ENCODE measurements at regions not wholly inside any gene's neighbourhood (a gene's known extent, or its start where the extent isn't known, plus 50 kb on each side); places are given as distances from the start of the nearest gene placed in this dataset.

DNA sequence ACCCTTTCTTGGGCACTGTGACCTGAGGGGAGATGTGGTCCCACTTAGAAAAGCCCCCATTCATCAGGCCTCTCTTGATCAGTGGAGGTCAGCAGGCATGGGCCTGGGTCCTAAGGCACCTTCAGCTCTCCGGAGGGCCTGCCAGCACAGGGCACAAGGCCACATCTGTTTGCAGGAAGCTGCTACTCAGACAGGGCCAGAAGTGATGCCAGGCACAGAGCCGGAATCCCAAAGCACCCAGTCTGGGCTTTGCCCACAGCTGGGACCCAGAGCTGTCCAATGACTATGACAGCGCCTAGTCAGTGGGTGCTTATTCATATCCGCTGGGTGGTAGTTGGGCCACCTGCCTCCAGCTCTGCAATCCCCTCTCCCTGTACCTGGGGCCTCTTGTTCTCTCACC lies 63.2 kb upstream of the ELN start:
- 92% methylated on average over 4 of the region's 4 CpGs for WGBS
- Histone ChIP-seq H3K27me3 (ENCODE audit: insufficient read depth, low read length) (no peaks in the 10 kb centered on the region), H3K9ac (ENCODE audit: low read depth, low read length) (no peak overlapping the region), H3K4me3 (ENCODE audit: low read length) (no peak overlapping the region), H3K27ac (ENCODE audit: low read depth, low read length) (no peak overlapping the region), H3K36me3 (ENCODE audit: insufficient read depth, low read length) (no peaks in the 10 kb centered on the region), H3K9me3 (ENCODE audit: insufficient read depth, low read depth, low read length) (peaks cover 17% of the 10 kb centered on the region; the same call in 1 of the 2 replicates), H3K4me1 (ENCODE audit: insufficient read depth, low read length) (no peaks in the 10 kb centered on the region)

DNA sequence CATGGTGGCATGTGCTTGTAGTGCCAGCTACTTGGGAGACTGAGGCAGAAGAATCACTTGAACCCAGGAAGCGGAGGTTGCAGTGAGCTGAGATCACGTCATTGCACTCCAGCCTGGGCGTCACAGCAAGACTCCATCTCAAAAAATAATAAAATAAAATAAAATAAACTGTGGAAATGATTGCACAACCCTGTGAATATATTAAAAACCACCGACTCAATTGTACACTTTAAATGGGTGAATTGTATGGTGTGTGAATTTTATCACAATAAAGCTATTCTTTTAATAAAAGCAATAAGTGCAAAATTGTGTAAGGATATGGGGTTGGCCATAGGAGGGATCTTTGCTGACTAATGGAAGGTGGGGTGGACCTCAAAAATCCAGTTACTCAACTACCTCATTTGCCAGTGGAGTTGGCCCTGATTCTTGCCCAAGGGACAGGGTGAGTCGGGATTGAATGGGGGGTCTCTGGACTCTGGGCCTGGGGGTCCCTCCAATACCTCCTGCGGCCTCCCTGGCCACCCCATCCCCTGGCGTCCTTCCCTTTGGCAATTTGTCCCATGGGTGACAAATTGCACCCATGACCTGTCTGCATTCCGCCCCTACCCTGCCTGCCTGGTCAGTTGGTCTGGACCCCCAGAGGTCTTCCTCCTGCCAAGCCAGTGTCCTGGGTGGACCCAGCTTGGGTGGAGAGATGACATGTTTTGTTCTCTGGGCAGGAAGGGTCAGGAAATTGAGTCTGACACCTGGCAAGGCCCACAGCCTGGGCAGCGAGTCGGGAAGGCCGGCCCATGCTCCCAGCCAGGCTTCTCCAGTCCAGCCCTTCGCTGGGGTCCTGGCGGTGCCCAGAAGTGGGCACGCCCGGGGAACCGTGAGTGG lies 61.7 kb upstream of the ELN start:
- no peaks in the 10 kb centered on the region for H3K4me1 ChIP-seq (ENCODE audit: insufficient read depth, low read length)
- no peak overlapping the region for H3K27ac ChIP-seq (ENCODE audit: low read depth, low read length)
- WGBS: 93% methylated on average over 14 of the region's 16 CpGs
- no peaks in the 10 kb centered on the region for H3K36me3 ChIP-seq (ENCODE audit: insufficient read depth, low read length)
- H3K9ac ChIP-seq (ENCODE audit: low read depth, low read length): no peak overlapping the region
- no peak overlapping the region for H3K4me3 ChIP-seq (ENCODE audit: low read length)
- H3K27me3 ChIP-seq (ENCODE audit: insufficient read depth, low read length): no peaks in the 10 kb centered on the region
- peaks cover 17% of the 10 kb centered on the region; the same call in 1 of the 2 replicates for H3K9me3 ChIP-seq (ENCODE audit: insufficient read depth, low read depth, low read length)

DNA sequence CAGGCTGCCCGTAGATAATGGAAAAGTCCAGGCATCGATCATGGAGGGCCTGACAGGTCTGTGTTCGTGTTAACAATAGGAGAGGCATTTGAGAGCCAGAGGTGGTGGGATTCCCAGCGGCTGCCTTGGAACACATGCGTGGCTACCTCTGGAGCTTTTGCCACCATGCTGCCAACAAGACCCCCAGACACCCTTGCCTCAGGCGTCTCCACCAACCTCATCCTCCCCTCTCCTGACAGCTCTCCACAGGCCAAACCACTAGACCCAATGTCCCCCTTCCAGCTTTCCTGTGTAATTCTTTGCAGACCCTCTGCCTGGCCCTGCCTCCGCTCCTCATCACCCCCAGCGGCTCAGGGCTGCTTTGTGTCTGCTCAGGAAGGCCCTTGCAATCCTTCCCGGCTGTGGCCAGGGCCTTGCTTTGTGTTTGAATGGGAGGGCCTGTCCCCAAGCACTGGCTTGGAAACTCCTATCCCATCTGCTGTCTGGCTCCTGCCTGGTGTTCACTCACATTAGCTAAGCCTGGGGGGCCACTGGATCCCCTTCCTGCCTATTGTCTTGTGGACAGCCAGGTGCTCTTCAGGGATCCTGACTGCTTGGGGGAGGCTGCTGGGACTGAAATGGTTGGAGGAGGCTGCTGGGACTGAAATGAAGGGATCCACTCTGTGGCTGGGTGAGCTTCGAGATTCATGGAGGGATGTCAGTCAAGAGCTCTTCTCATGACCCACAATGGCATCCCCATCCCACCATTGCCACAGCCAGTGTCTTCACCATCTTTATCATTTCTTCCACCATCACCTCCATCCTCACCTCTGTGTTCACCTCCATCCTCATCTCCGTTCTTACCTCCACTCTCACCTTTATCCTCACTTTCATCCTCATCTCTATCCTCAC lies 60.8 kb upstream of the ELN start:
- Histone ChIP-seq H3K9me3 (ENCODE audit: insufficient read depth, low read depth, low read length) (peaks cover 17% of the 10 kb centered on the region; the same call in 1 of the 2 replicates), H3K27ac (ENCODE audit: low read depth, low read length) (no peak overlapping the region), H3K4me1 (ENCODE audit: insufficient read depth, low read length) (no peaks in the 10 kb centered on the region), H3K36me3 (ENCODE audit: insufficient read depth, low read length) (no peaks in the 10 kb centered on the region), H3K4me3 (ENCODE audit: low read length) (no peak overlapping the region), H3K27me3 (ENCODE audit: insufficient read depth, low read length) (no peaks in the 10 kb centered on the region), H3K9ac (ENCODE audit: low read depth, low read length) (no peak overlapping the region)
- 75% methylated on average over 11 of the region's 11 CpGs for WGBS

- no peaks in the 10 kb centered on the region for H3K36me3 ChIP-seq (ENCODE audit: insufficient read depth, low read length)
- 97% methylated on average over 2 of the region's 2 CpGs for WGBS
- H3K27me3 ChIP-seq (ENCODE audit: insufficient read depth, low read length): no peaks in the 10 kb centered on the region
- H3K4me1 ChIP-seq (ENCODE audit: insufficient read depth, low read length): no peaks in the 10 kb centered on the region
- H3K9me3 ChIP-seq (ENCODE audit: insufficient read depth, low read depth, low read length): peaks cover 14% of the 10 kb centered on the region; the same call in 1 of the 2 replicates
- no peak overlapping the region for H3K4me3 ChIP-seq (ENCODE audit: low read length)
- H3K9ac ChIP-seq (ENCODE audit: low read depth, low read length): no peak overlapping the region
- H3K27ac ChIP-seq (ENCODE audit: low read depth, low read length): no peak overlapping the region
Observed at GRCh38 chr7:73967832-73968290, 60.1 kb upstream of the ELN start.

DNA sequence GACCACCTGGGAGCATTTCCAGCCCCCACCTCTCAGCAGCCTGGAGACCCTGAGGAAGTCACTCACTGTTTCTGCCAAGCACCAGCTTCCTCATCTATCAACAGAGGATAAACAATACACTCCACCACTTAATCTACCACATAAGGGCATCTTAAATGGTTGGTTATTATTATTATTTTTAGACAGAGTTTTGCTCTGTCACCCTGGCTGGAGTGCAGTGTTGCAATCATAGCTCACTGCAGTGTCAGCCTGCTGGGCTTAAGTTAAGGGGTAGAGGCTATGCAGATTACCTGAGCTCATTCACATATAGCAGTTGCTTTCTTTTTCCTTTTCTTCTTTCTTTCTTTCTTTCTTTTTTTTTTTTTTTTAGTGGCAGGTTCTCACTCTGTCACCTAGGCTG lies 59.5 kb upstream of the ELN start:
- Histone ChIP-seq H3K9ac (ENCODE audit: low read depth, low read length) (no peak overlapping the region), H3K9me3 (ENCODE audit: insufficient read depth, low read depth, low read length) (peaks cover 8% of the 10 kb centered on the region; the same call in 1 of the 2 replicates), H3K36me3 (ENCODE audit: insufficient read depth, low read length) (no peaks in the 10 kb centered on the region), H3K27me3 (ENCODE audit: insufficient read depth, low read length) (no peaks in the 10 kb centered on the region), H3K27ac (ENCODE audit: low read depth, low read length) (no peak overlapping the region), H3K4me1 (ENCODE audit: insufficient read depth, low read length) (no peaks in the 10 kb centered on the region), H3K4me3 (ENCODE audit: low read length) (no peak overlapping the region)

DNA sequence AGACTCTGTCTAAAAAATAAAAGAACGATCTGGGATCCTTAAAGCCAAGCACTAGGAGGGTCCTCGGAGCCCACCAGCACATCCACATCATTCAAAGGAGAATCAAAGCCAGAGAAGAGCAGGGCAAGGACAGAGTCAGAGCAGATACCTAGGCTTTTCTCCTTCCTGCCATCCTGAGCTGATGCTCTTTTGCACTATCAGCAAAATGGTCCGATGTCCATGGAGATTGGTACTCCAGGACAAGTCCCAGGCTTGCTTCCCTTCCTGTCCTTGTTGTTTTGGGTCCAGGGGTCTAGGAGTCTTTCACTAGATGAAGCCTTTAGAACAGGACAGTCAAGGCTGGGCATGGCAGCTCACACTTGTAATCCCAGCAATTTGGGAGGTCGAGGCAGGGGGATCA lies 58.0 kb upstream of the ELN start:
- H3K4me3 ChIP-seq (ENCODE audit: low read length): no peak overlapping the region
- H3K9me3 ChIP-seq (ENCODE audit: insufficient read depth, low read depth, low read length): no peaks in the 10 kb centered on the region
- H3K27ac ChIP-seq (ENCODE audit: low read depth, low read length): no peak overlapping the region
- no peaks in the 10 kb centered on the region for H3K4me1 ChIP-seq (ENCODE audit: insufficient read depth, low read length)
- H3K9ac ChIP-seq (ENCODE audit: low read depth, low read length): no peak overlapping the region
- WGBS: 94% methylated on average over 4 of the region's 4 CpGs
- H3K36me3 ChIP-seq (ENCODE audit: insufficient read depth, low read length): no peaks in the 10 kb centered on the region
- H3K27me3 ChIP-seq (ENCODE audit: insufficient read depth, low read length): no peaks in the 10 kb centered on the region

DNA sequence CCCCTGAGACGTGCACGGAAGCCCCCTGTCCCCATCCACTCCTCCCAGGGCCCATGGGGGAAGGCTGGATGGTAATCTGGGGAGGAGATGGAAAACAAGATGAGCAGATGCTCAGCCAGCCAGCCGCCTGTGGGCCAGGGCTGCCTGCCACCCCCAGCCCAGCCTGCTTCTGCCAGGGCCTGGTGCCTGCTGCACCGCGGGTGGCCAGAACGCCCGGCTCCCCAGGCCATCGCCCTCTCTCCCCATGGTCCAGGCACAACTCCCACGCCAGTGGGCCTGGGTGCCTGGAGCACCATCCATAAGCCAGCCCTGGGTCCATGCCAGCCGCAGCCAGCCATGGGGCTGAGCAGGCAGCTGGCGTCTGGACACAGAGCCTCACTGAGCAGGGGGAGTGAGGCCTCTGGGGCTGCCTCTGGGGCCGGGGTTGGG lies 57.2 kb upstream of the ELN start:
- WGBS: 93% methylated on average over 10 of the region's 12 CpGs
- Histone ChIP-seq H3K9ac (ENCODE audit: low read depth, low read length) (no peak overlapping the region), H3K4me1 (ENCODE audit: insufficient read depth, low read length) (no peaks in the 10 kb centered on the region), H3K36me3 (ENCODE audit: insufficient read depth, low read length) (no peaks in the 10 kb centered on the region), H3K9me3 (ENCODE audit: insufficient read depth, low read depth, low read length) (no peaks in the 10 kb centered on the region), H3K4me3 (ENCODE audit: low read length) (no peak overlapping the region), H3K27me3 (ENCODE audit: insufficient read depth, low read length) (no peaks in the 10 kb centered on the region), H3K27ac (ENCODE audit: low read depth, low read length) (no peak overlapping the region)

DNA sequence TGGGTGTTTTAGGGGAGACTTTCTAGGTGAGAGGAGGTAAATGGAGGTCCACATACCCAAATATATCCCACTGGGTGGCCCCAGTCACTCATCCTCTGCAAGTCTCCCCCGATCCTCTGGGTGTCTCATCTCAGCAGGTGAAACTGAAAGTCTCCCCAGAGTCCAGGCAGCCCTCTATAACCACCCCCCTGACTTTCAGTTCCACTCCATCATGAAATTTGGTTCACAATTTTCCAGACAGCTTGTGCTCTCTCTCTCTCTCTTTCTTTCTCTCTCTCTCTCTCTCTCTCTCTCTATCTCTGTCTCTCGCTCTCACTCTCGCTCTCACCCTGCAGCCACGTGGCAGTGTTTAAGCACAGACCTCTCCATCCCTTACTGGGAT lies 56.7 kb upstream of the ELN start:
- 79% methylated on average over 4 of the region's 4 CpGs for WGBS
- Histone ChIP-seq H3K36me3 (ENCODE audit: insufficient read depth, low read length) (no peaks in the 10 kb centered on the region), H3K27ac (ENCODE audit: low read depth, low read length) (no peak overlapping the region), H3K4me3 (ENCODE audit: low read length) (no peak overlapping the region), H3K9me3 (ENCODE audit: insufficient read depth, low read depth, low read length) (no peaks in the 10 kb centered on the region), H3K27me3 (ENCODE audit: insufficient read depth, low read length) (no peaks in the 10 kb centered on the region), H3K4me1 (ENCODE audit: insufficient read depth, low read length) (no peaks in the 10 kb centered on the region), H3K9ac (ENCODE audit: low read depth, low read length) (no peak overlapping the region)

GRCh38 chr7:73971704-73972341 lies 56.1 kb upstream of the ELN start:
- H3K4me3 ChIP-seq (ENCODE audit: low read length): no peak overlapping the region
- WGBS: 76% methylated on average over 13 of the region's 13 CpGs
- no peaks in the 10 kb centered on the region for H3K4me1 ChIP-seq (ENCODE audit: insufficient read depth, low read length)
- H3K9ac ChIP-seq (ENCODE audit: low read depth, low read length): no peak overlapping the region
- H3K27ac ChIP-seq (ENCODE audit: low read depth, low read length): no peak overlapping the region
- H3K27me3 ChIP-seq (ENCODE audit: insufficient read depth, low read length): no peaks in the 10 kb centered on the region
- H3K36me3 ChIP-seq (ENCODE audit: insufficient read depth, low read length): no peaks in the 10 kb centered on the region
- no peaks in the 10 kb centered on the region for H3K9me3 ChIP-seq (ENCODE audit: insufficient read depth, low read depth, low read length)

GRCh38 chr7:73972614-73973013 lies 55.4 kb upstream of the ELN start:
- H3K27ac ChIP-seq (ENCODE audit: low read depth, low read length): no peak overlapping the region

DNA sequence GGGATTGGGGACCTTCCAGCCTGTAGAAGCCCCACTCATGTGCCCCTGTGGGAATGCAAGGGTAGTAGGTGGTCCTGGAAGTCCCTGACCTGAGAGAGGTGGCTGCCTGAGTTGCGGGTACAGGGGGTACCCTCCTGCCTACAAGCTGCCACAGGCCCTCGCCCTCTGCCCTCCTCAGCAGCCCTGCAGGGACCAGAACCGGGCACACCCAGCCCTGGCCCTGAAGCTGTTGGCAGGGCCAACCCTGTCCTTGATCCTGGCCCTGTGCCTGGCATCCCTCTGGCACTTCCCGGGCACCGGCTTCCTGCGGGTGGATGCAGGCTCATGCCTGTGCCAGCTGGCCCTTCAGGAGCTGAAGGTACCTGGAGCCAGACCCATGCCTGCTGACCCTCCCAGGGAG lies 54.9 kb upstream of the ELN start:
- Histone ChIP-seq H3K27ac (ENCODE audit: low read depth, low read length) (no peak overlapping the region), H3K9me3 (ENCODE audit: insufficient read depth, low read depth, low read length) (no peaks in the 10 kb centered on the region), H3K4me3 (ENCODE audit: low read length) (no peak overlapping the region), H3K27me3 (ENCODE audit: insufficient read depth, low read length) (no peaks in the 10 kb centered on the region), H3K9ac (ENCODE audit: low read depth, low read length) (no peak overlapping the region), H3K4me1 (ENCODE audit: insufficient read depth, low read length) (no peaks in the 10 kb centered on the region), H3K36me3 (ENCODE audit: insufficient read depth, low read length) (no peaks in the 10 kb centered on the region)
- 92% methylated on average over 6 of the region's 6 CpGs for WGBS

More at GRCh38 chr7:73972614-73973013, 55.4 kb upstream of the ELN start:
- WGBS: 86% methylated on average over 12 of the region's 12 CpGs
- Histone ChIP-seq H3K9ac (ENCODE audit: low read depth, low read length) (no peak overlapping the region), H3K9me3 (ENCODE audit: insufficient read depth, low read depth, low read length) (no peaks in the 10 kb centered on the region), H3K27me3 (ENCODE audit: insufficient read depth, low read length) (no peaks in the 10 kb centered on the region), H3K4me3 (ENCODE audit: low read length) (no peak overlapping the region), H3K36me3 (ENCODE audit: insufficient read depth, low read length) (no peaks in the 10 kb centered on the region), H3K4me1 (ENCODE audit: insufficient read depth, low read length) (no peaks in the 10 kb centered on the region)
